Stomach (tissue), 8 donors: ENCODE measurements at regions not wholly inside any gene's neighbourhood (a gene's known extent, or its start where the extent isn't known, plus 50 kb on each side); places are given as distances from the start of the nearest gene placed in this dataset.

ENCODE experiments used
- DNase-seq, 2 donors: peaks; one replicate each; pipeline versions ENCODE4 v3.0.0 to v3.0.0-alpha.2; 2013 to 2019
- H3K27ac ChIP-seq, 5 donors: fragments of 200-600 bp in 4 of 5; sonication (generic) in 4 of 5; one replicate each; pipeline ENCODE4 v1.5.1; 2013 to 2019; ENCODE audit warnings: mild to moderate bottlenecking in 1 of 5, moderate library complexity in 1 of 5
- H3K27me3 ChIP-seq, 3 donors: fragments of 200-600 bp; sonication (generic); one replicate each; pipeline ENCODE4 v1.5.1; 2017 to 2019; ENCODE audit warnings: mixed run types in 1 of 3
- H3K36me3 ChIP-seq, 4 donors: fragments of 200-600 bp; sonication (generic); 1 replicate in 3 of 4; 2 replicates in 1 of 4; pipeline ENCODE4 v1.5.1; 2016 to 2019
- H3K4me1 ChIP-seq, 4 donors: fragments of 200-600 bp; sonication (generic); one replicate each; pipeline ENCODE4 v1.5.1; 2016 to 2019
- H3K4me3 ChIP-seq, 4 donors: fragments of 200-600 bp; sonication (generic) in 3 of 4; one replicate each; pipeline ENCODE4 v1.5.1; 2016 to 2019; ENCODE audit warnings: mild to moderate bottlenecking in 1 of 4
- H3K9me3 ChIP-seq, 4 donors: fragments of 200-600 bp; sonication (generic); one replicate each; pipeline ENCODE4 v1.5.1; 2016 to 2019
- CTCF ChIP-seq, 7 experiments: fragments of 450-650 bp in 4 of 7; fragments of 200-600 bp in 3 of 7; sonication (generic) in 3 of 7; IDR thresholded peaks; one replicate each; pipeline ENCODE4 v1.5.1; 2016 to 2019; ENCODE audit warnings: antibody characterized with exemption in 7 of 7, control low read depth in 2 of 7, mild to moderate bottlenecking in 1 of 7
- EP300 ChIP-seq: sonication (generic); formaldehyde crosslinking; IDR thresholded peaks from one replicate; pipeline ENCODE4 v1.6.1; 2017; ENCODE audit warnings: antibody characterized with exemption
- POLR2A ChIP-seq, 4 donors: fragments of 450-650 bp; IDR thresholded peaks; one replicate each; pipeline ENCODE4 v1.6.1; 2016; ENCODE audit warnings: antibody characterized with exemption in 4 of 4, control low read depth in 2 of 4, mild to moderate bottlenecking in 1 of 4, moderate library complexity in 1 of 4
- POLR2AphosphoS5 ChIP-seq, 3 donors: sonication (generic); formaldehyde crosslinking; IDR thresholded peaks; one replicate each; pipeline ENCODE4 v1.6.1; 2016; ENCODE audit warnings: antibody characterized with exemption in 3 of 3
- WGBS, 5 donors: extraction: QIAGEN DNeasy Blood & Tissue Kit in 3 of 5; methylation state at CpG; one replicate each; pipeline versions ENCODE4 v1.1.5 to v1.1.7; 2013 to 2018; 5-methylcytosine and 5-hydroxymethylcytosine counted together
- intact Hi-C: fragments of 100-400 bp; cut with DNase I; formaldehyde crosslinking; loops from one replicate; pipeline ENCODE4 v1.15.1; 2023; ENCODE audit warnings: low total_unique reads
- donor health status: healthy with polysubstance abuse.
- donor health status: Bipolar disorder and iron deficiency.
- donor health status: healthy.

DNA sequence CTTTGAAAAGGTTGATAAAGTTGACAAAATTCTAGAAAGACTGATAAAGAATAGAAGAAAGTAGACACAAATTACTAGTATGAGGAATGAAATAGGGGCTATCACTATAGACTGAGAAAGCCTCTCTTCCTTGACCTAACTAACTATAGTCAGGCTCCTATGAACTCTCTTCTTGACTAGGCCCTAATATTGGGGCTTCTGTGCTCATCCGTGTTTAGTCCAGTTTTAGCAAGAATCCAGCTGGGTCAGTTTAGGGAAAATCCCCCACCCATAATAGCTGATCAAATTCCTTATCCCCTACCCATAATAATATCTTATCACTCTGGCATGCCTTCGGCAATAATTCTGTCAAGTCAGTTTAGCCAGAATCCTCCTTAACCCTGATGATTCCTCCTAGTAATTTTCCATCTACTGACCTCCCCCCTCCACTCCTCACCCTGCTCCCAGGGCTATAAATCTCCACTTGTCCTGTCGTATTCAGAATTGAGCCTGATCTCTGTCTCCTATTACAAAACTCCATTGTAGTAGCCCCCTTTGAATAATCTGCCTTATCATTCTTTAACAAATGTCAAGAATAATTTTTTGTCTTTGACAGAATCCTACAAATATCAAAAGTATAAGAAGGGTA, 138.1 kb downstream of the TFAP2A start:
- no peaks in the 10 kb centered on the region for H3K9me3 ChIP-seq
- H3K4me1 ChIP-seq, result peaks cover 0 to 6% (median 0%) of the 10 kb centered on the region in 4 donors
- no peak for DNase-seq
- no peaks in the 10 kb centered on the region for H3K27me3 ChIP-seq
- no peak for TF ChIP-seq POLR2AphosphoS5 (IDR thresholded peaks at IDR 0.05)
- H3K36me3 ChIP-seq, result no peaks in the 10 kb centered on the region
- intact Hi-C loops, result no loop called here
- WGBS, 5 donors, result 59 to 67% (median 61%) methylated on average over 3 of the region's 3 CpGs
- no peak overlapping the region for H3K4me3 ChIP-seq
- no peak overlapping the region for H3K27ac ChIP-seq

- whole genome bisulfite sequencing, 5 donors, result 64 to 82% (median 72%) methylated on average over 2 of the region's 2 CpGs
- peaks cover 0 to 6% (median 0%) of the 10 kb centered on the region in 4 donors for H3K4me1 ChIP-seq
- DNase-seq, result no peak
- H3K27me3 ChIP-seq, result no peaks in the 10 kb centered on the region
- no peaks in the 10 kb centered on the region for H3K36me3 ChIP-seq
- H3K9me3 ChIP-seq, result no peaks in the 10 kb centered on the region
- no peak overlapping the region for H3K4me3 ChIP-seq
- intact Hi-C loops, result no loop called here
- TF ChIP-seq POLR2AphosphoS5 (IDR thresholded peaks at IDR 0.05) (no peak), EP300 (no peak), CTCF (IDR thresholded peaks at IDR 0.05) (no peak), POLR2A (IDR thresholded peaks at IDR 0.05) (no peak)
- no peak overlapping the region for H3K27ac ChIP-seq
Observed at GRCh38 chr6:10276106-10276505, 138.8 kb downstream of the TFAP2A start.

DNA sequence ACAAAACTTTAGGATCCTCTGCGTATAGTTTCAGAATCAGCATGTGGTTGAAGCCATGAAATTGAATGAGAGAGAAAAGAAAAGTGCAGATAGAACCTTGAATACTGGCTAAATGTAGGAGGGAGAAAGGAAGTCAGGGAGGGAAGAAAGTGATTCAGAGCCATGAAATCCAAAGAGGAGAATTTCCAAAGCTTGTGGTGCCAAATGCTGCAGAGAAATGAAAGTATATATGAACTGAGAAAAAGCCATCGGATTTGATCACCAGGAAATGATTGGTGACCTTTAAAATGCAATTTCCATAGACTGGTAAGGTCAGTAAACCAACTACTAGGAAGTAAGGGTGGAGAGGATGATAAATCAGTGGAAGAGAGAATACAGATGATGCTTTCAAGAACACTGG, 142.3 kb downstream of the TFAP2A start:
- intact Hi-C loops, result no loop called here

DNA sequence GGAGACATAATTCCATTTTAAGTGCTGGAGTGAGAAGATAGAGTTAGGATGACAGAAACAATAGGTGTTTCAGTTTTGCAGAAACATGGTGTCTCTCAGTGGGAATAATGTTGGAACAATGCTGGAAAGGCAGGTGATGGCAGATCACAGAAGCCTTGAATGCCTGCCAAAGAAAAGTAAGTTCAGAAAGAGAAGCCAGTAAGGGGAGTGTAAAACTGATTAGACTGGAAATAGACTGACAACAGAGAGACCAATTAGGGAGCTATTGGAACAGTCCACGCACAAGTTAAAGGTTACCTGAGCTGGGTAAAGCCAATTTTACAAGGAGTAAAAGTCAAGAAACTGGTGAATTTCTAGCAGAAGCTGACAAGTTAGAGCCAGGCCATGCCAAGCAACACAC, 142.9 kb downstream of the TFAP2A start:
- Histone ChIP-seq H3K36me3 (no peaks in the 10 kb centered on the region), H3K27me3 (peaks cover 0 to 19% (median 8%) of the 10 kb centered on the region in 3 donors), H3K27ac (no peak overlapping the region), H3K4me1 (no peaks in the 10 kb centered on the region), H3K9me3 (no peaks in the 10 kb centered on the region), H3K4me3 (no peak overlapping the region)
- DNase-seq, result no peak
- 32 to 72% (median 67%) methylated on average over 1 of the region's 1 CpG for WGBS, 5 donors
- TF ChIP-seq EP300 (no peak), CTCF (IDR thresholded peaks at IDR 0.05) (no peak), POLR2AphosphoS5 (IDR thresholded peaks at IDR 0.05) (no peak), POLR2A (IDR thresholded peaks at IDR 0.05) (no peak)
- intact Hi-C loops, result no loop called here

More for the DNA sequence above, 142.3 kb downstream of the TFAP2A start:
- H3K27ac ChIP-seq, result no peak overlapping the region
- no peak for TF ChIP-seq CTCF (IDR thresholded peaks at IDR 0.05)
- TF ChIP-seq POLR2A (IDR thresholded peaks at IDR 0.05), result no peak
- TF ChIP-seq POLR2AphosphoS5 (IDR thresholded peaks at IDR 0.05), result no peak
- no peak overlapping the region for H3K4me3 ChIP-seq
- H3K9me3 ChIP-seq, result no peaks in the 10 kb centered on the region
- peaks cover 0 to 14% (median 8%) of the 10 kb centered on the region in 3 donors for H3K27me3 ChIP-seq
- DNase-seq, result no peak
- no peaks in the 10 kb centered on the region for H3K4me1 ChIP-seq
- H3K36me3 ChIP-seq, result no peaks in the 10 kb centered on the region
- 77 to 87% (median 85%) methylated on average over 2 of the region's 2 CpGs for WGBS, 5 donors

DNA sequence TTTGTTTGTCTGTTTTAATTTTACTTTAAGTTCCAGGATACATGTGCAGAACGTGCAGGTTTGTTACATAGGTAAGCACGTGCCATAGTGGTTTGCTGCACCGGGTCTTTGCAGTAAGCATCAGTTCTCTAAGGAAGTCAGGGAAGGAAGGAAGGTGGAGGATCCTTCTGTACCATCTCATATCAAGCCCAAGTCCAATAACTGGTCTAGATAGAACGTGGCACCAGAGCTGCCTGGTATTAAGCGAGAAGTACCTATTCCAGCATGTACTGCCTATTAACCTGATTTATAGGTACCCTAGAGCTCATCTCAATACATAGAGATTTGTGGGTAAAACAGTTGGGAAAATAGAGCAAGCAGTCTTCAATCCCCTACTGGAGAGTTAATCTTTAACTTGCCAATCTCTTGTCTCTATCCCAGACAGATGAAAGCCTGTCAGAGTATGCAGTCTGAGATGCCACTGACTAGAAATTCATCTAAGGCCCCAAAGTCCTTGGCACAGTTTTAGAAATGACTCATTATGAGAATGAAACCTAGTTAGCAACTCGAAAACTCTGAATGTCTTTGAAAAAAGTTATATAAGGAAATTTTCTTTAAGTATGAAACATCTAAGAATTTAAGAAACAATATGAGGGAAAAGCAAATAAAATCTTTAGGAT, 144.9 kb downstream of the TFAP2A start:
- H3K27me3 ChIP-seq, result peaks cover 0 to 19% (median 8%) of the 10 kb centered on the region in 3 donors
- no peak overlapping the region for H3K27ac ChIP-seq
- H3K9me3 ChIP-seq, result no peaks in the 10 kb centered on the region
- 63 to 78% (median 65%) methylated on average over 6 of the region's 6 CpGs for WGBS, 5 donors
- no peaks in the 10 kb centered on the region for H3K4me1 ChIP-seq
- H3K36me3 ChIP-seq, result no peaks in the 10 kb centered on the region
- intact Hi-C loops, result no loop called here
- TF ChIP-seq POLR2AphosphoS5 (IDR thresholded peaks at IDR 0.05), result no peak
- TF ChIP-seq EP300, result no peak
- no peak for TF ChIP-seq POLR2A (IDR thresholded peaks at IDR 0.05)
- no peak for TF ChIP-seq CTCF (IDR thresholded peaks at IDR 0.05)
- no peak for DNase-seq
- no peak overlapping the region for H3K4me3 ChIP-seq
